ENCODE measurements at regions not wholly inside any gene's neighbourhood (a gene's known extent, or its start where the extent isn't known, plus 50 kb on each side); places are given as distances from the start of the nearest gene placed in this dataset.

GRCh38 chr3:70811880-70812279 is 499.4 kb upstream of the MDFIC2 start:
- TF ChIP-seq CTCF (IDR thresholded peaks at IDR 0.05) (no peak), POLR2A (IDR thresholded peaks at IDR 0.05; ENCODE audit: low read length) (no peak), MAZ (IDR thresholded peaks at IDR 0.05; ENCODE audit: borderline replicate concordance, low read depth, low read length) (no peak), JUN (IDR thresholded peaks at IDR 0.05) (no peak), CHD4 (IDR thresholded peaks at IDR 0.05; ENCODE audit: borderline replicate concordance) (no peak), SMC3 (IDR thresholded peaks at IDR 0.05) (no peak)

All from A549 (cell line).